Stomach (tissue), 8 donors: ENCODE measurements at regions not wholly inside any gene's neighbourhood (a gene's known extent, or its start where the extent isn't known, plus 50 kb on each side); places are given as distances from the start of the nearest gene placed in this dataset.

Experiments
- DNase-seq, 2 donors: peaks; one replicate each; pipeline versions ENCODE4 v3.0.0 to v3.0.0-alpha.2; 2013 to 2019
- H3K27ac ChIP-seq, 5 donors: fragments of 200-600 bp in 4 of 5; sonication (generic) in 4 of 5; one replicate each; pipeline ENCODE4 v1.5.1; 2013 to 2019; ENCODE audit warnings: mild to moderate bottlenecking in 1 of 5, moderate library complexity in 1 of 5
- H3K27me3 ChIP-seq, 3 donors: fragments of 200-600 bp; sonication (generic); one replicate each; pipeline ENCODE4 v1.5.1; 2017 to 2019; ENCODE audit warnings: mixed run types in 1 of 3
- H3K36me3 ChIP-seq, 4 donors: fragments of 200-600 bp; sonication (generic); 1 replicate in 3 of 4; 2 replicates in 1 of 4; pipeline ENCODE4 v1.5.1; 2016 to 2019
- H3K4me1 ChIP-seq, 4 donors: fragments of 200-600 bp; sonication (generic); one replicate each; pipeline ENCODE4 v1.5.1; 2016 to 2019
- H3K4me3 ChIP-seq, 4 donors: fragments of 200-600 bp; sonication (generic) in 3 of 4; one replicate each; pipeline ENCODE4 v1.5.1; 2016 to 2019; ENCODE audit warnings: mild to moderate bottlenecking in 1 of 4
- H3K9me3 ChIP-seq, 4 donors: fragments of 200-600 bp; sonication (generic); one replicate each; pipeline ENCODE4 v1.5.1; 2016 to 2019
- CTCF ChIP-seq, 7 experiments: fragments of 450-650 bp in 4 of 7; fragments of 200-600 bp in 3 of 7; sonication (generic) in 3 of 7; IDR thresholded peaks; one replicate each; pipeline ENCODE4 v1.5.1; 2016 to 2019; ENCODE audit warnings: antibody characterized with exemption in 7 of 7, control low read depth in 2 of 7, mild to moderate bottlenecking in 1 of 7
- EP300 ChIP-seq: sonication (generic); formaldehyde crosslinking; IDR thresholded peaks from one replicate; pipeline ENCODE4 v1.6.1; 2017; ENCODE audit warnings: antibody characterized with exemption
- POLR2A ChIP-seq, 4 donors: fragments of 450-650 bp; IDR thresholded peaks; one replicate each; pipeline ENCODE4 v1.6.1; 2016; ENCODE audit warnings: antibody characterized with exemption in 4 of 4, control low read depth in 2 of 4, mild to moderate bottlenecking in 1 of 4, moderate library complexity in 1 of 4
- POLR2AphosphoS5 ChIP-seq, 3 donors: sonication (generic); formaldehyde crosslinking; IDR thresholded peaks; one replicate each; pipeline ENCODE4 v1.6.1; 2016; ENCODE audit warnings: antibody characterized with exemption in 3 of 3
- WGBS, 5 donors: extraction: QIAGEN DNeasy Blood & Tissue Kit in 3 of 5; methylation state at CpG; one replicate each; pipeline versions ENCODE4 v1.1.5 to v1.1.7; 2013 to 2018; 5-methylcytosine and 5-hydroxymethylcytosine counted together
- intact Hi-C: fragments of 100-400 bp; cut with DNase I; formaldehyde crosslinking; loops from one replicate; pipeline ENCODE4 v1.15.1; 2023; ENCODE audit warnings: low total_unique reads
- donor health status: healthy with polysubstance abuse.
- donor health status: Bipolar disorder and iron deficiency.
- donor health status: healthy.

- Histone ChIP-seq H3K4me1 (no peaks in the 10 kb centered on the region), H3K27ac (no peak overlapping the region), H3K36me3 (no peaks in the 10 kb centered on the region), H3K9me3 (peaks cover 0 to 4% (median 0%) of the 10 kb centered on the region in 4 donors), H3K27me3 (no peaks in the 10 kb centered on the region), H3K4me3 (no peak overlapping the region)
- intact Hi-C loops: no loop called here
- TF ChIP-seq EP300 (no peak), POLR2AphosphoS5 (IDR thresholded peaks at IDR 0.05) (no peak), POLR2A (IDR thresholded peaks at IDR 0.05) (no peak), CTCF (IDR thresholded peaks at IDR 0.05) (no peak)
- 78 to 84% (median 82%) methylated on average over 5 of the region's 5 CpGs for WGBS, 5 donors
- DNase-seq: no peak
Measured at GRCh38 chr6:5860849-5861248, 145.9 kb downstream of the NRN1 start.

GRCh38 chr6:5855787-5856470 lies 150.8 kb downstream of the NRN1 start:
- Histone ChIP-seq H3K27me3 (peaks cover 0 to 13% (median 9%) of the 10 kb centered on the region in 3 donors), H3K9me3 (no peaks in the 10 kb centered on the region), H3K27ac (no peak overlapping the region), H3K36me3 (no peaks in the 10 kb centered on the region), H3K4me3 (no peak overlapping the region), H3K4me1 (peaks cover 0 to 10% (median 4%) of the 10 kb centered on the region in 4 donors)
- 63 to 70% (median 67%) methylated on average over 6 to 9 of the region's 9 CpGs for WGBS, 5 donors
- DNase-seq: peak in 1 of 2 donors; percentile 18
- intact Hi-C loops: no loop called here
- TF ChIP-seq EP300 (no peak), CTCF (IDR thresholded peaks at IDR 0.05) (no peak)

- TF ChIP-seq POLR2A (IDR thresholded peaks at IDR 0.05): no peak
- no peak for TF ChIP-seq POLR2AphosphoS5 (IDR thresholded peaks at IDR 0.05)
- TF ChIP-seq CTCF (IDR thresholded peaks at IDR 0.05): no peak
- TF ChIP-seq EP300: no peak
- Histone ChIP-seq H3K4me3 (no peak overlapping the region), H3K9me3 (no peaks in the 10 kb centered on the region), H3K36me3 (no peaks in the 10 kb centered on the region), H3K4me1 (peaks cover 0 to 15% (median 9%) of the 10 kb centered on the region in 4 donors), H3K27me3 (peaks cover 0 to 24% (median 19%) of the 10 kb centered on the region in 3 donors), H3K27ac (no peak overlapping the region)
- no peak for DNase-seq
- WGBS, 5 donors: 70 to 89% (median 72%) methylated on average over 5 of the region's 5 CpGs
- intact Hi-C loops: no loop called here
Measured at GRCh38 chr6:5854899-5855298, 151.8 kb downstream of the NRN1 start.

- H3K27me3 ChIP-seq: peaks cover 0 to 34% (median 20%) of the 10 kb centered on the region in 3 donors
- peak; percentile 52 to 90 for DNase-seq
- 0 to 6% (median 2%) methylated on average over 16 to 34 of the region's 34 CpGs for WGBS, 5 donors
- H3K9me3 ChIP-seq: peaks cover 0 to 14% (median 0%) of the 10 kb centered on the region in 4 donors
- H3K4me1 ChIP-seq: peaks cover 0 to 15% (median 9%) of the 10 kb centered on the region in 4 donors
- H3K27ac ChIP-seq: no peak overlapping the region
- TF ChIP-seq CTCF (IDR thresholded peaks at IDR 0.05): no peak
- TF ChIP-seq POLR2A (IDR thresholded peaks at IDR 0.05): no peak
- TF ChIP-seq POLR2AphosphoS5 (IDR thresholded peaks at IDR 0.05): no peak
- TF ChIP-seq EP300: no peak
- peak overlapping the region; percentile 38 to 46 (median 42) for H3K4me3 ChIP-seq
- intact Hi-C loops: no loop called here
- H3K36me3 ChIP-seq: no peaks in the 10 kb centered on the region
Measured at GRCh38 chr6:5851261-5851757, 155.4 kb downstream of the NRN1 start.
